Transverse colon (tissue), 4 donors: ENCODE measurements at regions not wholly inside any gene's neighbourhood (a gene's known extent, or its start where the extent isn't known, plus 50 kb on each side); places are given as distances from the start of the nearest gene placed in this dataset.

Experiments
- DNase-seq: peaks from one replicate; pipeline ENCODE4 v3.0.0-alpha.2; 2019
- H3K27ac ChIP-seq, 4 donors: fragments of 200-600 bp; sonication (generic); 2 replicates each; pipeline ENCODE4 v1.5.1; 2016 to 2018; ENCODE audit warnings: inconsistent platforms in 4 of 4
- H3K27me3 ChIP-seq: fragments of 200-600 bp; sonication (generic); 2 replicates; pipeline ENCODE4 v1.5.1; 2017; ENCODE audit warnings: inconsistent platforms
- H3K36me3 ChIP-seq, 4 donors: fragments of 200-600 bp; sonication (generic); 2 replicates each; pipeline ENCODE4 v1.5.1; 2017 to 2019; ENCODE audit warnings: inconsistent platforms in 4 of 4
- H3K4me1 ChIP-seq, 4 donors: fragments of 200-600 bp; sonication (generic); 2 replicates each; pipeline ENCODE4 v1.5.1; 2017 to 2020; ENCODE audit warnings: inconsistent platforms in 4 of 4
- H3K4me3 ChIP-seq, 4 donors: fragments of 200-600 bp; sonication (generic); 1 replicate in 1 of 4; 2 replicates in 3 of 4; pipeline versions ENCODE4 v1.5.1 to v1.6.1; 2017 to 2019; ENCODE audit warnings: inconsistent platforms in 4 of 4
- H3K9me3 ChIP-seq, 2 donors: fragments of 200-600 bp; sonication (generic); 2 replicates each; pipeline ENCODE4 v1.5.1; 2017 to 2019; ENCODE audit warnings: inconsistent platforms in 2 of 2
- EP300 ChIP-seq: sonication (generic); formaldehyde crosslinking; IDR thresholded peaks from one replicate; pipeline ENCODE4 v1.6.1; 2017; ENCODE audit warnings: antibody characterized with exemption, low read depth
- POLR2A ChIP-seq: fragments of 450-650 bp; IDR thresholded peaks from one replicate; pipeline ENCODE4 v1.6.1; 2016; ENCODE audit warnings: antibody characterized with exemption, mild to moderate bottlenecking, moderate library complexity
- POLR2AphosphoS5 ChIP-seq, 3 donors: sonication (generic); formaldehyde crosslinking; IDR thresholded peaks; one replicate each; pipeline ENCODE4 v1.6.1; 2016; ENCODE audit warnings: antibody characterized with exemption in 3 of 3
- WGBS, 2 donors: methylation state at CpG; one replicate each; pipeline ENCODE4 v1.1.5; 2018; ENCODE audit warnings: low coverage in 1 of 2; 5-methylcytosine and 5-hydroxymethylcytosine counted together
- in situ Hi-C, 4 donors: fragments of 200-750 bp; cut with MboI; loops; one replicate each; pipeline versions ENCODE4 v1.15.0 to v1.15.1; 2017; ENCODE audit warnings: low sequenced_read_pairs in 3 of 4, low pct_ligation_motif_present in 1 of 4, low pct_unique_long_range_greater_than_20kb in 1 of 4
- intact Hi-C: fragments of 100-400 bp; cut with DNase I; formaldehyde crosslinking; loops from one replicate; pipeline ENCODE4 v1.15.1; 2023; ENCODE audit warnings: low total_unique reads
- TF ChIP-seq, protein P1 (sequence below), 5 experiments: fragments of 200-600 bp in 3 of 5; fragments of 450-650 bp in 2 of 5; sonication (generic) in 3 of 5; IDR thresholded peaks; 1 replicate in 2 of 5; 2 replicates in 3 of 5; pipeline ENCODE4 v1.5.1; 2016 to 2017; ENCODE audit warnings: antibody characterized with exemption in 5 of 5, inconsistent platforms in 3 of 5, mild to moderate bottlenecking in 2 of 5, moderate library complexity in 1 of 5

DNA sequence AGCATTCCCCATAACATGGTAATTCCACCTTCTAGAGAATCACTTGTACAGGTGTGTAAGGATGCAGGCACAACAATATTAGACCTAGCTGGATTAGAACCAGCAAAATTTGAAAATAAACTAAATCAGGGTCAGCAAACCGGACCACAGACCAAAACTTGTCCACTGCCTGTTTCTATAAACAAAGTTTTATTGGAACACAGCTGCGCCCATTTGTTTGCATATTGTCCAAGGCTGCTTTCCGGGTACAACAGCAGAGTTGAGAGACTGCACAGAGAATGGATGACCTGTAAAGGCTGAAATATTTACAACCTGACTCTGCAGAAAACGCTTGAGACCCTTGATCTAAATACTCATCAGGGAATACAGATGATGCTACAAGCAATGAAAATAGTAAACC lies 73.6 kb upstream of the SLC45A1 start:
- Histone ChIP-seq H3K4me3 (no peak overlapping the region), H3K27me3 (no peaks in the 10 kb centered on the region), H3K4me1 (peaks cover 9 to 43% (median 29%) of the 10 kb centered on the region in 4 donors), H3K36me3 (no peaks in the 10 kb centered on the region), H3K27ac (no peak overlapping the region), H3K9me3 (no peaks in the 10 kb centered on the region)
- in situ Hi-C loops (no loop called here), intact Hi-C loops (no loop called here)
- DNase-seq: no peak
- TF ChIP-seq POLR2A (no peak), POLR2AphosphoS5 (IDR thresholded peaks at IDR 0.05) (no peak), EP300 (no peak)
- TF ChIP-seq, protein P1, sequence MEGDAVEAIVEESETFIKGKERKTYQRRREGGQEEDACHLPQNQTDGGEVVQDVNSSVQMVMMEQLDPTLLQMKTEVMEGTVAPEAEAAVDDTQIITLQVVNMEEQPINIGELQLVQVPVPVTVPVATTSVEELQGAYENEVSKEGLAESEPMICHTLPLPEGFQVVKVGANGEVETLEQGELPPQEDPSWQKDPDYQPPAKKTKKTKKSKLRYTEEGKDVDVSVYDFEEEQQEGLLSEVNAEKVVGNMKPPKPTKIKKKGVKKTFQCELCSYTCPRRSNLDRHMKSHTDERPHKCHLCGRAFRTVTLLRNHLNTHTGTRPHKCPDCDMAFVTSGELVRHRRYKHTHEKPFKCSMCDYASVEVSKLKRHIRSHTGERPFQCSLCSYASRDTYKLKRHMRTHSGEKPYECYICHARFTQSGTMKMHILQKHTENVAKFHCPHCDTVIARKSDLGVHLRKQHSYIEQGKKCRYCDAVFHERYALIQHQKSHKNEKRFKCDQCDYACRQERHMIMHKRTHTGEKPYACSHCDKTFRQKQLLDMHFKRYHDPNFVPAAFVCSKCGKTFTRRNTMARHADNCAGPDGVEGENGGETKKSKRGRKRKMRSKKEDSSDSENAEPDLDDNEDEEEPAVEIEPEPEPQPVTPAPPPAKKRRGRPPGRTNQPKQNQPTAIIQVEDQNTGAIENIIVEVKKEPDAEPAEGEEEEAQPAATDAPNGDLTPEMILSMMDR (IDR thresholded peaks at IDR 0.05): no peak
- 20 to 59% methylated on average over 1 to 4 of the region's 4 CpGs for WGBS, 2 donors

DNA sequence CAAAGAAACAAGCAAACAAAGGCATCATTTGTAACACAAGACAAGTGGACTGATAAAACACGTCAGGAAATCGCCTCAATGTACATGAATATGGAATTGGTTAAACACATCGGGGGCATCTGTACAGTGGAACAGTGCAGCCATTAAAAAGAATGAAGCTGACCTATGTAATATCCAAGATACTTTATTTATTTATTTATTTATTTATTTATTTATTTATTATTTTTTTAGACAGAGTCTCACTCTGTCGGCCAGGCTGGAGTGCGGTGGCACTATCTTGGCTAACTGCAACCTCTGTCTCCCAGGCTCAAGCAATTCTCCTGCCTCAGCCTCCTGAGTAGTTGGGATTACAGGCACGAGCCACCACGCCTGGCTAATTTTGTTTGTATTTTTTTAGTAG lies 75.4 kb upstream of the SLC45A1 start:
- no peak for DNase-seq
- Histone ChIP-seq H3K4me3 (no peak overlapping the region), H3K27ac (peak overlapping the region in 2 of 4 donors; percentile 63 to 73), H3K4me1 (peaks cover 18 to 50% (median 41%) of the 10 kb centered on the region in 4 donors), H3K36me3 (no peaks in the 10 kb centered on the region), H3K9me3 (no peaks in the 10 kb centered on the region), H3K27me3 (no peaks in the 10 kb centered on the region)
- intact Hi-C loops (no loop called here), in situ Hi-C loops (no loop called here)
- 67 to 78% methylated on average over 7 of the region's 7 CpGs for WGBS, 2 donors
- no peak for TF ChIP-seq POLR2A
- TF ChIP-seq, protein P1 (IDR thresholded peaks at IDR 0.05): no peak
- TF ChIP-seq EP300: no peak
- TF ChIP-seq POLR2AphosphoS5 (IDR thresholded peaks at IDR 0.05): no peak

DNA sequence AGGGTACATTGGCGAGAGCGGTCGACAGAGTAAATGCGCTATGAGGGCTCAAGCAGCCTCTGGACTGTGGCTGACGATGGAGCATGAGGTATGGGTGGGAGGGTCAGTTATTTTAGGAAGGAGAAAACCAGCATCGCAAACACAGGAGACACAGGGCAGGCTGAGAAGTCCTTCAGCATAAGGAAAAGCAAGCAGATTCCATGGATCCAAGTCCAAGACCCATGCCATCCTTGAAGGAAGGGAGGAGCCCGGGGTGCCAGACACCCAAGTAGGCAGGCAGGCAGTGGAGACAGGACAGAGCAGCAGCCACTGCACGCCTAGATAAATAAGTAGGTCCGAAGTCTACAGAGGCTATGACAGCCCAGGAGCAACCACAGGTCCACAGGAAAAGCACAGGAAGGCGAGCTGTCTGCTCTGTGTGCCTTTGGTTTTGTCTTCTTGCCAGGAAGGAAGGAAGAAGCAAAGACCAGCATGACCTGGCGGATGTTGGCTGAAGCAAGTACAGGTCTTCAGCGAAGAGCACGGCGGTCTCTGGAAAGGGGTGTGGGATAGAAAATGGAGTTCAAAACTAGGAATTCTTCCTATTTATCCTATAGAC lies 76.4 kb upstream of the SLC45A1 start:
- Histone ChIP-seq H3K9me3 (no peaks in the 10 kb centered on the region), H3K27ac (peak overlapping the region; percentile 63 to 74 (median 69)), H3K4me3 (no peak overlapping the region), H3K36me3 (no peaks in the 10 kb centered on the region), H3K4me1 (peaks cover 18 to 47% (median 36%) of the 10 kb centered on the region in 4 donors), H3K27me3 (no peaks in the 10 kb centered on the region)
- DNase-seq: peak; percentile 74
- WGBS, 2 donors: 69 to 100% methylated on average over 1 to 14 of the region's 14 CpGs
- in situ Hi-C loops: no loop called here
- TF ChIP-seq, protein P1 (IDR thresholded peaks at IDR 0.05): no peak
- peak; percentile 25 for TF ChIP-seq POLR2A
- TF ChIP-seq POLR2AphosphoS5 (IDR thresholded peaks at IDR 0.05): peak in 2 of 3 donors; percentile 10 to 74
- intact Hi-C loops: no loop called here

DNA sequence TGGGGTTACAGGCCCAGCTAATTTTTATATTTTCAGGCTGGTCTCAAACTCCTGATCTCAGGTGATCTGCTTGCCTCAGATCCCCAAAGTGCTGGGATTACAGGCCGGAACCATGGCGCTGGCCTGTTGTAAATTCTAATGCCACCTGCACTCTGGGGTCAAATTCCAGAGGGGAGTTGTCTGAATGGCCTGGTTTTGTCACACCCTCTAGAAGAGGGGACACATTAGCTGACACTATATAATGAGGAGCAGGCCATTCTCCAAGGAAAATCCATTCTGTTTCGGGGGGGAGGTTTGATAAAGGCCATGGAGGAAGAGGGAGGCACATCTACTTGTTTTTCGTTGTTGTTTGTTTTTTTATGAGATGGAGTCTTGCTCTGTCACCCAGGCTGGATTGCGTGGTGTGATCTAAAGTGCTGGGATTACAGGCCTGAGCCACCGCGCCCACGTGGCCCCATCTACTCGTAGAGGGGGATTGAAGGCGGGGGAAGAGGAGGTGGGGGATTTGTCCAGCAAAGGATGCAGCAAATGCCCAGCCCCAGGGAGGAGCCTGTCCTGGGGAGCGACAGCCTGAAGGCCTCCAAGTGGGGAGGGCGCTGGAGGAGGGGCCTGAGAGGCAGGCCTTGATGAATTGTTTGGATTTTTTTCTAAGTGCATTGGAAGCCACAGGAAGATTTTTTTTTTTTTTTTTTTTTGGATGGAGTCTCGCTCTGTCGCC lies 78.4 kb upstream of the SLC45A1 start:
- intact Hi-C loops (no loop called here), in situ Hi-C loops (no loop called here)
- 7 to 57% methylated on average over 2 to 14 of the region's 14 CpGs for WGBS, 2 donors

More for the DNA sequence above, 78.4 kb upstream of the SLC45A1 start:
- Histone ChIP-seq H3K27me3 (no peaks in the 10 kb centered on the region), H3K4me1 (peaks cover 18 to 42% (median 33%) of the 10 kb centered on the region in 4 donors), H3K4me3 (no peak overlapping the region), H3K36me3 (no peaks in the 10 kb centered on the region), H3K27ac (peak overlapping the region; percentile 60 to 83 (median 70)), H3K9me3 (no peaks in the 10 kb centered on the region)
- TF ChIP-seq EP300 (no peak), POLR2AphosphoS5 (IDR thresholded peaks at IDR 0.05) (no peak), POLR2A (no peak)
- TF ChIP-seq, protein P1 (IDR thresholded peaks at IDR 0.05): no peak
- peak; percentile 71 for DNase-seq
